ENCODE measurements at regions not wholly inside any gene's neighbourhood (a gene's known extent, or its start where the extent isn't known, plus 50 kb on each side); places are given as distances from the start of the nearest gene placed in this dataset.

DNA sequence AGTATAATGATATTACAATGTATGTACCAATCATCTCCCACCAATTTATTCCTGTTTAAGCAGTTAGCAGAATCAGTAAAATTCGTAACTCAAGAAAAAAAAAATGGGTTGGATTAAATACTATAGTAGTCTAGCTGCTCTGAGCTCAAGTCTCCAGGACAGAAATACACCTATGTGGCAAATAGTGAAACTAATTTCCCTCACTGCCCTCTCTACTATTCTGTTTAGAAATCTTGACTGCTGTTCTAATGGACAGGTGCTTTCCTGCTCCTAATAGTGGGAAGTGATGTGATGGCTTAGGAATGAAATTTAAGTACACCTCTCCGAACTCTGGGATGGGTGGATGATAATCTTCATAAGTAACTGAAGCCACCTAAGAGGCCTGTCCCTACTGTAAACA is 175.7 kb downstream of the KCNJ2 start:
- TF ChIP-seq, protein P1, sequence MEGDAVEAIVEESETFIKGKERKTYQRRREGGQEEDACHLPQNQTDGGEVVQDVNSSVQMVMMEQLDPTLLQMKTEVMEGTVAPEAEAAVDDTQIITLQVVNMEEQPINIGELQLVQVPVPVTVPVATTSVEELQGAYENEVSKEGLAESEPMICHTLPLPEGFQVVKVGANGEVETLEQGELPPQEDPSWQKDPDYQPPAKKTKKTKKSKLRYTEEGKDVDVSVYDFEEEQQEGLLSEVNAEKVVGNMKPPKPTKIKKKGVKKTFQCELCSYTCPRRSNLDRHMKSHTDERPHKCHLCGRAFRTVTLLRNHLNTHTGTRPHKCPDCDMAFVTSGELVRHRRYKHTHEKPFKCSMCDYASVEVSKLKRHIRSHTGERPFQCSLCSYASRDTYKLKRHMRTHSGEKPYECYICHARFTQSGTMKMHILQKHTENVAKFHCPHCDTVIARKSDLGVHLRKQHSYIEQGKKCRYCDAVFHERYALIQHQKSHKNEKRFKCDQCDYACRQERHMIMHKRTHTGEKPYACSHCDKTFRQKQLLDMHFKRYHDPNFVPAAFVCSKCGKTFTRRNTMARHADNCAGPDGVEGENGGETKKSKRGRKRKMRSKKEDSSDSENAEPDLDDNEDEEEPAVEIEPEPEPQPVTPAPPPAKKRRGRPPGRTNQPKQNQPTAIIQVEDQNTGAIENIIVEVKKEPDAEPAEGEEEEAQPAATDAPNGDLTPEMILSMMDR (conservative IDR thresholded peaks at IDR 0.05; ENCODE audit: low read depth, low read length): no peak
- TF ChIP-seq EZH2 (IDR thresholded peaks at IDR 0.05; ENCODE audit: low read length, unreplicated experiment): no peak
